HG03439 (cell line): ENCODE measurements at regions not wholly inside any gene's neighbourhood (a gene's known extent, or its start where the extent isn't known, plus 50 kb on each side); places are given as distances from the start of the nearest gene placed in this dataset.
"Not testable (repeated sequence)": the region's sequence is repeated elsewhere in the genome, so short reads cannot be mapped to it uniquely, and the experiment has no call there.

ENCODE experiments used
- ATAC-seq: cut with Tn5 transposase; IDR thresholded peaks from one replicate; pipeline ENCODE4 v1.9.1; 2021; ENCODE audit warnings: mild to moderate bottlenecking, moderate library complexity; ENCODE audit not compliant: unreplicated experiment

GRCh38 chr2:219830353-219830738 is 202.9 kb downstream of the SLC4A3 start:
- no peak for ATAC-seq

- ATAC-seq: no peak
Observed at GRCh38 chr2:219831957-219832356, 204.5 kb downstream of the SLC4A3 start.

- ATAC-seq: no peak
Observed at GRCh38 chr2:219832904-219833303, 205.5 kb downstream of the SLC4A3 start.

- ATAC-seq: no peak
Observed at GRCh38 chr2:219835493-219835892, 208.1 kb downstream of the SLC4A3 start.

- no peak for ATAC-seq
Observed at GRCh38 chr2:219836647-219837177, 209.3 kb downstream of the SLC4A3 start.

- ATAC-seq: no peak
Observed at GRCh38 chr2:219844401-219845091, 217.1 kb downstream of the SLC4A3 start.

GRCh38 chr2:219848882-219849281 is 221.5 kb downstream of the SLC4A3 start:
- no peak for ATAC-seq

GRCh38 chr2:219851169-219851568 is 223.7 kb downstream of the SLC4A3 start:
- no peak for ATAC-seq

- no peak for ATAC-seq
Observed at GRCh38 chr2:219851801-219852481, 224.5 kb downstream of the SLC4A3 start.

GRCh38 chr2:219852626-219853025 is 225.2 kb downstream of the SLC4A3 start:
- ATAC-seq: no peak

- ATAC-seq: no peak
Observed at GRCh38 chr2:219856602-219857001, 229.2 kb downstream of the SLC4A3 start.

- no peak for ATAC-seq
Observed at GRCh38 chr2:219857751-219858150, 230.3 kb downstream of the SLC4A3 start.

GRCh38 chr2:219861307-219861706 is 233.9 kb downstream of the SLC4A3 start:
- no peak for ATAC-seq

- no peak for ATAC-seq
Observed at GRCh38 chr2:219864154-219864553, 236.7 kb downstream of the SLC4A3 start.

- no peak for ATAC-seq
Observed at GRCh38 chr2:219868635-219869034, 241.2 kb downstream of the SLC4A3 start.

GRCh38 chr2:219870041-219870440 is 242.6 kb downstream of the SLC4A3 start:
- no peak for ATAC-seq

- no peak for ATAC-seq
Observed at GRCh38 chr2:219871351-219871750, 243.9 kb downstream of the SLC4A3 start.

- no peak for ATAC-seq
Observed at GRCh38 chr2:219875036-219875435, 247.6 kb downstream of the SLC4A3 start.

- ATAC-seq: not testable (repeated sequence)
Observed at GRCh38 chr2:219875986-219876385, 248.6 kb downstream of the SLC4A3 start.

GRCh38 chr2:219876931-219877330 is 249.5 kb downstream of the SLC4A3 start:
- ATAC-seq: no peak

- ATAC-seq: no peak
Observed at GRCh38 chr2:219877728-219878127, 250.3 kb downstream of the SLC4A3 start.

GRCh38 chr2:219878516-219878915 is 251.1 kb downstream of the SLC4A3 start:
- no peak for ATAC-seq
